ENCODE measurements at regions not wholly inside any gene's neighbourhood (a gene's known extent, or its start where the extent isn't known, plus 50 kb on each side); places are given as distances from the start of the nearest gene placed in this dataset.

DNA sequence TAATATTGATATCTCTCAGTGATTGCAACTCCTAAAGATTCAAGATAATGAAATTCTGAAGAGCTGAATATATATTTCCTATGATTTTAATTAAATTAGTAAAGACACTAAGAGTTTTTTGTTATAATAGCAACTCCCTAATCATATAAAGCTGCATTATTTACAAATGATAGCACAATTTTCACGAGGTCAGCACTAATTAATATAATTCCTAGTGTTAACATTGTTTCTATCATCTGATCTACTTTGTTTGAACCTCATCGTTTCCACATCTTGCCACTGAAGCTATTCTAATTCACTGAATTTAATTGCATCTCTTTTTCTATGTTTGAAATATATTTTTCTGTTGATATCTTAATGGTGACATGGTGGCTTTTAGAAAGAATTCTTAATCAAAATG is 279.1 kb upstream of the ADGRL4 start:
- TF ChIP-seq EZH2 (IDR thresholded peaks at IDR 0.05): no peak
- TF ChIP-seq POLR2AphosphoS5 (IDR thresholded peaks at IDR 0.05; ENCODE audit: borderline replicate concordance, low read depth, low read length): no peak
- no peak for TF ChIP-seq FOXP2 (optimal IDR thresholded peaks at IDR 0.05; ENCODE audit: control extremely low read depth, extremely low read length, insufficient read depth)

Data from SK-N-MC (cell line).